Stimulated activated CD8-positive, alpha-beta memory T cell treated with anti-CD3 and anti-CD28 coated beads, Interleukin-7, amount 100 ng/mL, for 48 hours (primary cell): ENCODE measurements at regions not wholly inside any gene's neighbourhood (a gene's known extent, or its start where the extent isn't known, plus 50 kb on each side); places are given as distances from the start of the nearest gene placed in this dataset.
"Not testable (repeated sequence)": the region's sequence is repeated elsewhere in the genome, so short reads cannot be mapped to it uniquely, and the experiment has no call there.

ENCODE experiments used
- DNase-seq, 2 donors: peaks; one replicate each; pipeline ENCODE4 v3.0.0-alpha.2; 2020; ENCODE audit warnings: low read depth in 1 of 2; ENCODE audit errors: extremely low read depth in 1 of 2

DNA sequence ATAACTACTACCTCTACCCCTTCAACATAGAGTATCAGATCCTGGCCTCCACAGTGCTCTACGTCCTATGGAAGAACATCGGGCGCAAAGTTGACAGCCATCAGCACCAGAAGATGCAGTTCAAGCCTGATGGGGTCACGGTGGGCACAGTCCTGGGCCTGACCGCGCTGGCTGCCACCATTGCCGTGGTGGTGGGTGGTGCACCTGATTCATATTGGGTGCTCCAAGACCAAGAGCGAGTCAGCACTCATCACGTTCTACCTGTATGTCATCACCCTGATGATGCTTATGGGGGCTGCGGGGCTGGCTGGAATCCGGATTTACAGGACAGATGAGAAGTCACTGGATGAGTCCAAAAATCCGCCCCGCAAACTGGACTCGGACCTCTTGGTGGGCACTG is 846.4 kb downstream of the RPIA start:
- not testable (repeated sequence) for DNase-seq

DNA sequence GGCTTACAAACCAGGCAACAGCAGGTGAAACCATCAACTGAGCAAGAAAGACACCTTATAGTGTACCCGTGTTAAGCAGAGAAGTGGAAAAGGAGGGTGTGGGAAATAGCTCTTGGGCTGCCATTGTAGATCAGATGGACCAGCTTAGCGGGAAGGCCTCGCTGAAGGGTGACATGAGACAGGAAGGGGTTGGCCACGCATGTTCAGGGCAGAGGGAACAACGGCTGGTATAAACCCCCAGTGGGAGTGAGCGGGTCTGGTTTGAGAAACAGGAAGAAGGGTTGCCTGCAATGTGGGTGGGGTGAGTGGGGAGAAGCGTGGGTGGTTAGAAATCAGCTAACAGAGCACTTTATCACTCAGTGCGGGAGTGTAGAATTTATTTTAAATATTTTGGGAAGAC is 852.6 kb downstream of the RPIA start:
- not testable (repeated sequence) for DNase-seq

DNA sequence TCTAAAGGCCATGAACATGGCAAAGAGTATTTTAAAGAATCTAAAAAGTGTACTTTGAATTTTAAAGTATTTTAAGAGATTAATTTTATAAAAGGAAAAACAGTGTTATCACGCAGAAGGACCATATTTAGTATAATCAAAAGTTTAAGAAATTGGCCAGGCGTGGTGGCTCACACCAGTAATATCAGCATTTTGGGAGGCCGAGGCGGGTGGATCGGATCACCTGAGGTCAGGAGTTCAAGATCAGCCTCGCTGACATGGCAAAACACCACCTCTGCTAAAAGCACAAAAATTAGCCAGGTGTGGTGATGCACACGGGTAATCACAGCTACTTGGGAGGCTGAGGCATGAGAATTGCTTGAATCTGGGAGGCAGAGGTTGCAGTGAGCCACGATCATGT is 887.7 kb downstream of the RPIA start:
- not testable (repeated sequence) for DNase-seq

DNA sequence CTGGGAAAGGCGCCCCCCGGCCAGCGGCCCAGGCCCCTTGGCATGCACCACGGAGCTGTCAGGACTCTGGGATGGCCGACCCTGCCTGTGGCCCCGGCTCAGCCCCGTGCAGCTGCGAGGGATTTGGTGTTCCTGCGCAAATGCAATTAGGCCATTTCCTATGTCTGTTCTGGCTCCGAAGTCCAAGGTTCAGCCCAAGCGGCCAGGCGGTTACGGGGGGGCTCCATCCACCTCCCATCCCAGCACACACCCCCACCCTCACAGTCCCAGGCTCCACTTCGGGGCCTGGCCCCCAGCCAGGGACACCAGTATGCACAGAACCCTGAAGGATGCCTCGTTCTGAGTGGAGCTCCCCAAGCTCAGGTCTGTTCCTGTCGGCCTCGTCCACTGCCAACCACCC is 891.3 kb downstream of the RPIA start:
- not testable (repeated sequence) for DNase-seq

DNA sequence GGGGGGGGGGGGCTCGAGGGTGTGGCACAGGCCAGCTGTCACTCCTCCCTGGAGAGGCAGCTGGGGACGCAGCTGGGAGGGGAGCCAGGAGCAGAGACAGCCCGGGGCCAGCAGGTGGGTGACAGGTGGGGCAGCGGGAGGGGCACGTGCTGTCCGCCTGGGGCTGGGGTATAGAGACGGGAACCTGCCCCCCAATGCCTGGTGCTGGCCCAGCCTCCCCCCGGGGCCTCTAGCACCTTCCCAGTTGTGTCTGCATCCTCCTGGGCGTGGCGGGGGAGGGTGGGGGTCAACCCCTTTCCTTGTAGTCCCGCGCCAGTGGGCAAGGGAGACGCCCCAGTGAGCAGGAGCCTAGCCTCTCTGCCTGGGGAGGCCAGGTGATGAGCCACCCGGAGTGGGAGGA is 892.6 kb downstream of the RPIA start:
- DNase-seq = not testable (repeated sequence)

DNA sequence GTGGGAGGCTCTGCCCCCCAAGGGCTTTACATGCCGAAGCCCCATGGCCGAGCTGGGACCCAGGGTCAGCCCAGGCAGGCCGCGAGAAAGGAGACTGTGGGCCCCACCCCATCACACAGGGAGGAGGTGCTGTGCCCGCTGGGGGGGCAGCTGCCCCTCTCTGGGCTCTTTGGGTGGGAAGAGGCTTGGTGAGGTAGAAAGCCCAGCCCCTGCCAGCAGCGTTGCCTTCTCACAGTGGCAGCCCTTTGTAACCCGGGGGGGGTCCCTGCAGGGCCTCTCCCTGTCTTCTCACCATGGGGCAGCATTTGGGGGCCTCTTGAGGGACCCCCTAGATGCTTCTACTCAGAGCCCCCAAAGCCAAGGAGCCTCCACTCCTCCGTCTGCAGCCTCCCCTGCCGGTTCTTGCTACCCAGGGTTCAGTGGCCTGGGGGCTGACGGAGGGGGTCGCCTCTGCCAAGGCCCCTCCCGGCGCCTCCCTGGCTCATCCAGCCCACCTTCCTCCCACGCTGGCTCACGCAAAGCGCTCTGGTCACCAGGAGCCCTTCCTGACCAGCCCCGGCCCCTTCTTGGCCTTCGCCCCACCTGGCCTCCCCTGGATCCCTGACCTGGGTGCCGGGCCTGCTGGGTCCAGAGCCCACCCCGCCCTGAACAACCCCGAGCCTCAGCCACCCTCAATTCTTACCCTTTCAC is 893.5 kb downstream of the RPIA start:
- not testable (repeated sequence) for DNase-seq

DNA sequence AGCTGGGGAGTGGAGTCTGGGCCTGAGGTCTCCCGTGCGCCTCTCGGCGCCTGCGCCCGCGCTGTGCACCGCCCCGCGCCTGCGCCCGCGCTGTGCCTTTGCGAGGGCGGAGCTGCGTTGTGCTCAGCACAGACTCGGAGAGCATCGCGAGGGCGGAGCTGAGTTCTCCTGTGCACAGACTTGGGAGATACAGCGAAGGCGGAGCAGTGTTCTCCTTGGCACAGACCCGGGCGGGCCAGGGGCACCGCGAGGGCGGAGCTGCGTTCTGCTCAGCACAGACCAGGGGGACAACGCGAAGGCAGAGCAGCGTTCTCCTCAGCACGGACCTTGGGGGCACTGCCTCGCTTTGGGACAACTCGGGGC is 894.1 kb downstream of the RPIA start:
- peak in 1 of 2 donors; percentile 4 for DNase-seq

DNA sequence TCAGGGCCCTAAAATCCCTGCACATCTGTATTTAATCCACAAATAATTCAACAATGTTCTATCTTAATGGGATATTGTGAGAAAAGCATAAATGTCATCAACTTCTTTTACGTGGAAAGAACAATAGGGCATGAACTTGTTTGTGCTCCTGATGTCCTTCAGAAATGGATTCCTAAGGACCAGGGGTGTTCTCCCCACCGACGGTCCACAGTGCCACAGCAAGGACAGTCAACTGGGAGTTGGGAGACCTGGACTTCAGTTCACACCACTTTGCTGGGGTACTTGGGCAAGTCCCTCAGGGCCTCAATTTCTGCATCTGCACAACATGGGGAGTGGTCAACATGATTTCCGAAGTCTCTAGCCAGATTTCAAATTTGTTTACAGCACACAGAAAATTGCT is 908.4 kb downstream of the RPIA start:
- not testable (repeated sequence) for DNase-seq

DNA sequence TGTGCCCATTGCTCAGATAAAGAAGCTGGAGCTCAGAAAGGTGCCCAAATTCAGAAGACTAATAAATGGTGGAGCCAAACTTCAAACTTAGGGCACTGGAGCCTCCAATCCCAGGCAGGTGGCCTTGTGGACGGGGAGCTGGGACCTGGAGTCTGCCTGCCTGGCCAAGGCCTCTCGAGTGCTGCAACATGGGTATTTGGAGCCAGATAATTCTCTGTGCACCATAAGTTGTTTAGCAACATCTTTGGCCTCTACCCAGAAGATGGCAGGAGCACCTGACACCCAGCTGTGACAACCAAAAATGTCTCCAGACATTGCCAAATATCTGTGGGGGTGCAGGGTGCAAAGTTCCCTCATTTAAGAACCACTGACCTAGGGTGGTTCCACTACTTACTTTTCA is 915.0 kb downstream of the RPIA start:
- DNase-seq = not testable (repeated sequence)

DNA sequence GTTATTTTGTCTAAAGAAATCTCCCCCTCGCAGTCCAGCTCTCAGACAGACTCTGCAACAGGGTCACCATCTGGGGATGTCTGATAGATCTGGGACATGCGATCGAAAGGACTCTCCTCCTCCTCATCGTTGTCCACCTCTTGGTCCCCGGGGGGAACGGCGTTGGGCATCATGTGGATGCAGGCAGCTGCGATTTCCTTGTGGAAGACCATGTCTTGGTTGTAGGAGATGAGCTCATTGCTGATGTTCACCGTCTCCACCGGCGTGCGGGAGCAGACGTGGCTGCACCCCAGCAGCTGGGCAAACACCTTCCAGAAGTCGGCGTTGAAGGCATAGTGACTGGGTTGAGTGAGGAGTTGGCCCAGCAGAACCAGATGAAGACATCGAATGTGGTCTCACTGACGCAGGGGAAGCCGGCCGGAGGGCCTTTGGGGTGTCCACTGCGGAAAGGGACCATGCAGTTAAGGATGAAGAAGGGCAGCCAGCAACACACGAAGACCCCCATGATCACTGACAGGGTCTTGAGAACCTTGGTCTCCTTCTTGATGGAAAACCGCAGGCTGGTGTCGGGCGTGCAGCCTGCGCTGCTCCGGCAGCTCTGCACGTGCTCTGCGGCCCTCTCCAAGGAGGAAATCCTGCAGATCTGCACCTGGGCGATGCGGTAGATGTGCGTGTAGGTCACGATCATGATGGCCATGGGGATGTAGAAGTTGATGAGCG is 918.9 kb downstream of the RPIA start:
- DNase-seq = not testable (repeated sequence)

DNA sequence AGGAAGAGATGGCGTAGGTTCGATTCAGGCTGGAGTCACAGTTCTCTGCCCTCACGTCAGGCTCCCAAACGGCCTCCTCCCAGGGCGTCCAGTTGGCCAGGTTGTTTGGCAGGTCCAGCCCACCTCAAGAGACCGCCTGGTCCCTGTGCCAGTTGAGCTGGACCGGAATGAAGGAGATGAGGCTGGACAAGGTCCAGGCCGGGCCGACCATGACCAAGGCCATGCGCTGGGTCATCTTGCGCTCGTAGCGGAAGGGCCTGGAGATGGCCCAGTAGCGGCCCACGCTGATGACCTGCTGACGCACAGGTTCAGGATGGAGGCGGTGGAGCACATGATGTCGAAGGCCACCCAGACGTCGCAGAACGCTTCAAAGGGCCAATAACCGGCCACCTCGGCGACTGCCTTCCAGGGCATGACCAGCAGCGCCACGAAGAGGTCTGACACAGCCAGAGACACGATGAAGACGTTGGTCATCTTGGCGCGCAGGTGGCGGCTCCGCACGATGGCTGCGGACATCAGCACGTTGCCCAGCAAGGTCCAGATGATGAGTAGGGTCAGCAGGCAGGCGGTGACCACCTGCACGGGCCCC is 919.5 kb downstream of the RPIA start:
- not testable (repeated sequence) for DNase-seq

DNA sequence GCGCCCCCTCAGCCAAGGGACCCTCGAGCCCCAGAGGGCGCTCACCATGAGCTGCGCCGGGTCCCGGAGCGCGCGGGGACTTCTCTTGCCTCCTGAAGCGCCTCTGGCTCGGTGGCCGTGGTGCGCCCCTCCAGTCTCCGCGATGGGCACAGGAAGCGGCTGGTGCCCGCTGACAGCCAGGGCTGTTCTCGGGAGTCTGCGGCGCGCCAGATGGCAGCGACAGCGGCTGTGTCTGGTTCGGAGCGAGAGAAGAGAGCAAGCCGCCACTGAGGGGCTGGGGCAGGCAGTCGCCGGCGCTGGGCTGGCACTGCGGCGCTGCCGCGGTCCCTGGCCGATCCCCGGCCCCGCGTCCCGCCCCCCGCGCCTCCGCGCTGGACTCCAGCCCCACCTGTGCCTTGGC is 920.2 kb downstream of the RPIA start:
- not testable (repeated sequence) for DNase-seq

DNA sequence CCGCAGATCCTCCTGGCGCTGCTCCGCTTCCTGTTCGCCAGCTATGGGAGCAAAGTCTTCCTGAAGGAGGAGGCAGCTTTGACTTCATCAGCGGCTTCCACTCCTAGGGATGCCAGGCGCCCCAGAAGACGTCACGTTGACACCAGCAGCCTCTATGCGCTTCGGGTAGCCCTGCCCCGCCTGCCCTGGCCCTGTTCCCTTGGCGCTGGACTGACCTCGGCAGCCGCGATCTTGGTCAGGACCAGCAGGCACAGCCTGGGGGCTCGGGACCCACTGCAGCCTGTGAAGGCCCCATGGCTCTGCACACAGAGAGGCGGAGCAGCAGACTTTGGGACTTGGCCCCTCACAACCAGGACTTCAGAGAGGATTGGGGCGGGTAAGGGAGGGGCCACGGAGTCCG is 957.8 kb downstream of the RPIA start:
- not testable (repeated sequence) for DNase-seq

DNA sequence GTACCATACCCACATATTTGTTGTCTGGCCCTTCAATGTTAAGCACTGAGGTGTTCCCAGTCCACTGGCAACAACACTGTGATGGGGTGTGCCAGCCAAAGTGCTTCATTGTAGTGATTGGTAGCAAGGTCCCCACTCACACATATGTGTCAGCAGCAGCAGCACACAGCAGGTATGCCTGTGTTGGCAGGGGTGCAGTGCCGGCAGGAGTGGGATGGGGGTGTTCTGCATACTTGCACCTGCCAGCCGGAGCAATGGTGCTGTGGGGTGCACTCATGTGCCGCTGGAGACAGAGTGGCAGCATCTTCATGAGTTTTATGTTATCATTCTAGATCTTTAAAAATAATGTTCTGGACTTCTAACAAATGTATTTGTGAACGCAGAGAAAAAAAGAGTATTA is 987.8 kb downstream of the RPIA start:
- not testable (repeated sequence) for DNase-seq
